ENCODE measurements at regions not wholly inside any gene's neighbourhood (a gene's known extent, or its start where the extent isn't known, plus 50 kb on each side); places are given as distances from the start of the nearest gene placed in this dataset.

DNA sequence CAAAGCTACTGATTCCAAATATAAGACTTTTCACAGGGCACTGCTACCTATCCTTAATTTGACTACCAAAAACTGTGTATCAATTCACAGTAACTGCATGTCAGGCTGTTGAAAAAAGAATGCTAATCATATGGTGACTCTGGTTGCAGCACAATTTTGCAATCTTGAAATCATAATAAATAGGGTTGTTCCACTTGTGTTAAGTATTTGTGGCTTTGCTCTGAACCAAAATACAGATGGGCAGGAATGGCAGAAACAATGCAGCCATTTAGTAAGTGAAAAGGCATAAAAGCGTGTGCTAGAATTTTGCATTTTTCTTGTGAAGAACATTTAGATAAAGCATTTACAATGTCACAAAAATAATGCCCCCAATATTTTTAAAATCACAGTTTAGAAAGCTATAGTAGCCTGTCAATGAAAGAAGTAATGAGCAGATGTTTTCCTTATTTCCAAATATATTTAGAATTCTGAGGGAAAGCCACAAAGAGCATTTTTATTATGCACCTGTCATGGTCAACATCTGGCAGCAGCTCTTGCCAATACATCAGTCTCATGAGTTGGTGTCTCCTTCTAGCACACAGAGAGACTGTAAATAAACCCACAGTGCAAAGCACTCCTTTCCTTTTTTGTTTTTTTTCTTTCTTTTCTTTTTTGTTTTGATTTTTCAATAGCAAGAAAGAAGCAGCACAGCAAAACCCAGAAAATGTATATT is 54.8 kb upstream of the PAM start:
- H3K4me3 ChIP-seq (replicated peaks; ENCODE audit: low read depth, low read length) = no peak overlapping the region
- TF ChIP-seq, protein P1, sequence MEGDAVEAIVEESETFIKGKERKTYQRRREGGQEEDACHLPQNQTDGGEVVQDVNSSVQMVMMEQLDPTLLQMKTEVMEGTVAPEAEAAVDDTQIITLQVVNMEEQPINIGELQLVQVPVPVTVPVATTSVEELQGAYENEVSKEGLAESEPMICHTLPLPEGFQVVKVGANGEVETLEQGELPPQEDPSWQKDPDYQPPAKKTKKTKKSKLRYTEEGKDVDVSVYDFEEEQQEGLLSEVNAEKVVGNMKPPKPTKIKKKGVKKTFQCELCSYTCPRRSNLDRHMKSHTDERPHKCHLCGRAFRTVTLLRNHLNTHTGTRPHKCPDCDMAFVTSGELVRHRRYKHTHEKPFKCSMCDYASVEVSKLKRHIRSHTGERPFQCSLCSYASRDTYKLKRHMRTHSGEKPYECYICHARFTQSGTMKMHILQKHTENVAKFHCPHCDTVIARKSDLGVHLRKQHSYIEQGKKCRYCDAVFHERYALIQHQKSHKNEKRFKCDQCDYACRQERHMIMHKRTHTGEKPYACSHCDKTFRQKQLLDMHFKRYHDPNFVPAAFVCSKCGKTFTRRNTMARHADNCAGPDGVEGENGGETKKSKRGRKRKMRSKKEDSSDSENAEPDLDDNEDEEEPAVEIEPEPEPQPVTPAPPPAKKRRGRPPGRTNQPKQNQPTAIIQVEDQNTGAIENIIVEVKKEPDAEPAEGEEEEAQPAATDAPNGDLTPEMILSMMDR (IDR thresholded peaks at IDR 0.05; ENCODE audit: low read length, missing control alignments) = no peak
- DNase-seq (ENCODE audit: low read depth) = no peak

DNA sequence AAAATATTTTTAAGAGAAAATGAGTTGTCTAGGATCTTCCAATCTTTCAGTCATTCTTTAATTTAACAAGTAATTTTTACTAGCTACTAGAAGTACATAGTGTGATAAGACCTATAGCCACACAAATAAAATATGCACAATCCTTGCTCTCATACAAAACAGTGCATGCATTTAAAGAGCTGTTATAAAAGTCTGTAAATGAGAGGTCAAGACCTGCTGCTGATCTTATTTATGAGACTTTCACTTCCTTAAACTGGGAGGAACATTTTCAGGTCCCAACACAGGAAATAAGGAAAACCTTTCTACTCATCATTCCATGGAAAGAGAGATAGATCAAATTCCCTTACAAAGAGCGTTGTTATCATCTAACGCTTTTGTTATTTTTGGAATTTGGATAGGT is 54.2 kb upstream of the PAM start:
- TF ChIP-seq, protein P1 (IDR thresholded peaks at IDR 0.05; ENCODE audit: low read length, missing control alignments) = no peak
- H3K4me3 ChIP-seq (replicated peaks; ENCODE audit: low read depth, low read length) = no peak overlapping the region
- no peak for DNase-seq (ENCODE audit: low read depth)

GRCh38 chr5:102701748-102702147 is 53.4 kb upstream of the PAM start:
- DNase-seq (ENCODE audit: low read depth) = no peak
- TF ChIP-seq, protein P1 (IDR thresholded peaks at IDR 0.05; ENCODE audit: low read length, missing control alignments) = no peak
- H3K4me3 ChIP-seq (replicated peaks; ENCODE audit: low read depth, low read length) = no peak overlapping the region
